ENCODE measurements at regions not wholly inside any gene's neighbourhood (a gene's known extent, or its start where the extent isn't known, plus 50 kb on each side); places are given as distances from the start of the nearest gene placed in this dataset.

DNA sequence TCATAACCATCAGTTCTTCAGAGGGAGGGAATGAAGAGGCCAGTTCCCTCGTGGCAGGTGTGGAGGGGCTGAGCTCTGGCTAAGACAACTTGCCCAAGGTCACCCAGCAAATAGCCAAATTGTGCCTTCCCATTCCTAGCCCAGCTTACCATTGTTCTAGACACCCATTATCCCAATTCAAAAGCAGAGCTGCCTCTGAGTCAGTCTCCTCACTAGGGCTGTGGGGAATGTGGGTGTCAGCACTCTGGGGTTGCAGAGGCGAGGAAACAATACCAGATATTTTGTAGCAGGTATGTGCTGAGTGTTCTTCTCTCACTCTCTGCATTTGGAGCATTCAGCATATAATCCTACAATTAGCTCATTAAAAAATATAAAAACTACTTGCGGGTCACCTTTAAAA is 270.8 kb downstream of the PSAT1 start:
- Histone ChIP-seq H3K36me3 (ENCODE audit: control insufficient read depth, insufficient read depth, low read length) (no peaks in the 10 kb centered on the region), H3K4me3 (ENCODE audit: low read depth, low read length) (no peak overlapping the region), H3K27me3 (ENCODE audit: control insufficient read depth, insufficient read depth, low read length) (no peaks in the 10 kb centered on the region)
- TF ChIP-seq, protein P1, sequence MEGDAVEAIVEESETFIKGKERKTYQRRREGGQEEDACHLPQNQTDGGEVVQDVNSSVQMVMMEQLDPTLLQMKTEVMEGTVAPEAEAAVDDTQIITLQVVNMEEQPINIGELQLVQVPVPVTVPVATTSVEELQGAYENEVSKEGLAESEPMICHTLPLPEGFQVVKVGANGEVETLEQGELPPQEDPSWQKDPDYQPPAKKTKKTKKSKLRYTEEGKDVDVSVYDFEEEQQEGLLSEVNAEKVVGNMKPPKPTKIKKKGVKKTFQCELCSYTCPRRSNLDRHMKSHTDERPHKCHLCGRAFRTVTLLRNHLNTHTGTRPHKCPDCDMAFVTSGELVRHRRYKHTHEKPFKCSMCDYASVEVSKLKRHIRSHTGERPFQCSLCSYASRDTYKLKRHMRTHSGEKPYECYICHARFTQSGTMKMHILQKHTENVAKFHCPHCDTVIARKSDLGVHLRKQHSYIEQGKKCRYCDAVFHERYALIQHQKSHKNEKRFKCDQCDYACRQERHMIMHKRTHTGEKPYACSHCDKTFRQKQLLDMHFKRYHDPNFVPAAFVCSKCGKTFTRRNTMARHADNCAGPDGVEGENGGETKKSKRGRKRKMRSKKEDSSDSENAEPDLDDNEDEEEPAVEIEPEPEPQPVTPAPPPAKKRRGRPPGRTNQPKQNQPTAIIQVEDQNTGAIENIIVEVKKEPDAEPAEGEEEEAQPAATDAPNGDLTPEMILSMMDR (IDR thresholded peaks at IDR 0.05; ENCODE audit: insufficient read depth, low read depth, low read length) = no peak
- CTCF ChIA-PET = interaction anchor here (1.7 kb wide), 1 partner anchor 128 kb away, joined by 3 read pairs; no protein-coding TSS in a partner anchor
- no peak for DNase-seq (ENCODE audit: low read depth)
- POLR2A ChIA-PET = no interaction called here

DNA sequence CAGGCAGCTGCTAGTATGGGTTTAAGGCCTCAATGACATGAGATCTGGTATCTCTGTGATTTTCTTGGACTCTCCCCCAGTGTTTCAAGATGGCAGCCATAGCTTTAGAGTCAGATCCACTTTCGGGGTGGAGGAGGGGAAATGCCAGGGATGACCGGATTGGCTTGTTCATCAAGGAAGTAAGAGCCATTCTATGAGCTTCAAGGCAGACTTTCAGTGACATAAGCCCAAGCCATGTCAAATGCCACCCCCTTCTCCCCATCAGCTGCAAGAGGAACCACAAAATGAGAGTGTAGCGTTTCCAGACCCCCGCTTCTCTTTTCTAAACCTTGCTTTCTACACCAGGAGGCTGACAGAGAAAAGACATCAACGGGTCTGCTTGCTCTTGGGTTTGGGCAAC is 271.8 kb downstream of the PSAT1 start:
- Histone ChIP-seq H3K27me3 (ENCODE audit: control insufficient read depth, insufficient read depth, low read length) (no peaks in the 10 kb centered on the region), H3K36me3 (ENCODE audit: control insufficient read depth, insufficient read depth, low read length) (no peaks in the 10 kb centered on the region), H3K4me3 (ENCODE audit: low read depth, low read length) (no peak overlapping the region)
- CTCF ChIA-PET = no interaction called here
- TF ChIP-seq, protein P1 (IDR thresholded peaks at IDR 0.05; ENCODE audit: insufficient read depth, low read depth, low read length) = no peak
- DNase-seq (ENCODE audit: low read depth) = no peak
- POLR2A ChIA-PET = no interaction called here

DNA sequence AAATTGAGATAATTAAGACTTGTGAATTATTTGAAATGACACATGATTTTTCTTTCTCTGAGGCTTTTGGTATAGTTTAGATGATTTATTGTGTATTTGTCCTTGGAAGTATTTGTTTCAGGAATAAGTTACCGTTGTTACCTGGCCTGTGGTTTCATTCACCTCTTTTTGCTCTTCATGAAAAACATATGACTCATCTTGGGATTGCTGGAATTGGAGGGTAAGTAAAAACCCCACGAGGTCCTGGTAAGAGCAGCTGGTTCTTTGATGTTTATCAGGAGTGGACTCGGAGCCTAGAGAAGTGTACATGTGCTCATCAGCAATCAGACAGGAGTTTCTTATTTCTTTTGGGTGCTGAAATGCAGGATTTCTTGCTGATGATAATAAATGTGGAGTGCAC is 275.3 kb downstream of the PSAT1 start:
- ChIA-PET POLR2A (no interaction called here), CTCF (interaction anchor here (0.6 to 1.0 kb wide), 3 partner anchors 9 to 77 kb away, joined by 3 read pairs; no protein-coding TSS in a partner anchor)
- Histone ChIP-seq H3K27me3 (ENCODE audit: control insufficient read depth, insufficient read depth, low read length) (no peaks in the 10 kb centered on the region), H3K4me3 (ENCODE audit: low read depth, low read length) (no peak overlapping the region), H3K36me3 (ENCODE audit: control insufficient read depth, insufficient read depth, low read length) (no peaks in the 10 kb centered on the region)
- DNase-seq (ENCODE audit: low read depth) = no peak
- TF ChIP-seq, protein P1 (IDR thresholded peaks at IDR 0.05; ENCODE audit: insufficient read depth, low read depth, low read length) = no peak

DNA sequence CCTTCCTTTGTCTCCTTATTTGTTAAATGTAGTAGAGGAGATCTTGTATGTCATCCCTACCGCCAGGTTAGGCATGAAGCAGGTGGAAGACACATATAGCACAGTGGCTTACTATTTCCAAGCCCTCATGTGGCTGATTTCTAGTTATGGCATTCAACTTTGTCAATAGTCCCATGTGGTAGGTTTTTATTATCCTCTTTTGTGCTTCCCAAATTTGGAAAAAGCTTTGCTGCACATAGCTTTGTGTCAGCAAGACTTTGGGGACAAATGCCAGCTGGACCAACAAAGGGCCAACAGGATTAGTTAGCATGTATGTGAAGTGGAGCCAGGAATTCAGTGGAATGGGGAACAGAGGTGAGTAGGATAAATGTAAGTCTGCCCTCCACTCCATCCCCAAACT is 276.3 kb downstream of the PSAT1 start:
- ChIA-PET CTCF (interaction anchor here (0.6 to 0.8 kb wide), 2 partner anchors 23 to 78 kb away, joined by 3 read pairs; no protein-coding TSS in a partner anchor), POLR2A (no interaction called here)
- TF ChIP-seq, protein P1 (IDR thresholded peaks at IDR 0.05; ENCODE audit: insufficient read depth, low read depth, low read length) = no peak
- Histone ChIP-seq H3K36me3 (ENCODE audit: control insufficient read depth, insufficient read depth, low read length) (no peaks in the 10 kb centered on the region), H3K4me3 (ENCODE audit: low read depth, low read length) (no peak overlapping the region), H3K27me3 (ENCODE audit: control insufficient read depth, insufficient read depth, low read length) (no peaks in the 10 kb centered on the region)
- DNase-seq (ENCODE audit: low read depth) = no peak

DNA sequence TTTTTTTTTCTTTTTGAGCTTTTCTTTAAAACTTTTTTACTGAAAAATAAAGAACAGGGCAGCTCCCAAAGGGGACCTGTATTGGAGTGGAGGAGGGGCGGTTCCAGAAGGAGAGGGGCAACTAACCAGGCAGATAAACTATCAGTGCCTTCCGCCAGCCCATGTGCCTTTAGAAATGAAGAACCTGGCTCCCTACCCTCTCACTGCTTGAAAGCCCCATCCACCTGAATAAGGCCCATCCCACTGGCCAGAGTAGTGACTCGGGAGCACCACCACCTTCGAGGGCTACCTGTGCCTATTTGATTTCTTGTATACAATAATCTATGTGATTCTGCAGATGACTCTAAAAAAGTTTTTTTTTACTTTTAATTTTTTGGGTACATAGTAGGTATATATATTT is 276.7 kb downstream of the PSAT1 start:
- H3K36me3 ChIP-seq (ENCODE audit: control insufficient read depth, insufficient read depth, low read length) = no peaks in the 10 kb centered on the region
- H3K27me3 ChIP-seq (ENCODE audit: control insufficient read depth, insufficient read depth, low read length) = no peaks in the 10 kb centered on the region
- DNase-seq (ENCODE audit: low read depth) = no peak
- TF ChIP-seq, protein P1 (IDR thresholded peaks at IDR 0.05; ENCODE audit: insufficient read depth, low read depth, low read length) = no peak
- ChIA-PET CTCF (no interaction called here), POLR2A (no interaction called here)
- no peak overlapping the region for H3K4me3 ChIP-seq (ENCODE audit: low read depth, low read length)

Measured in BJ (cell line).